Choroid plexus epithelial cell (primary cell): ENCODE measurements at regions not wholly inside any gene's neighbourhood (a gene's known extent, or its start where the extent isn't known, plus 50 kb on each side); places are given as distances from the start of the nearest gene placed in this dataset.

Source experiments
- DNase-seq: peaks from one replicate; pipeline ENCODE4 v3.0.0-alpha.2; 2010; ENCODE audit warnings: low read depth
- H3K4me3 ChIP-seq: 2 replicates; pipeline ENCODE4 v1.5.1; 2011; ENCODE audit warnings: low read depth, mild to moderate bottlenecking, control low read depth, low read length, moderate library complexity
- TF ChIP-seq, protein P1 (sequence below): conservative IDR thresholded peaks from 2 replicates; pipeline ENCODE4 v1.5.1; 2011; ENCODE audit warnings: low read depth, mild to moderate bottlenecking, control low read depth, inconsistent platforms, low read length, moderate library complexity

DNA sequence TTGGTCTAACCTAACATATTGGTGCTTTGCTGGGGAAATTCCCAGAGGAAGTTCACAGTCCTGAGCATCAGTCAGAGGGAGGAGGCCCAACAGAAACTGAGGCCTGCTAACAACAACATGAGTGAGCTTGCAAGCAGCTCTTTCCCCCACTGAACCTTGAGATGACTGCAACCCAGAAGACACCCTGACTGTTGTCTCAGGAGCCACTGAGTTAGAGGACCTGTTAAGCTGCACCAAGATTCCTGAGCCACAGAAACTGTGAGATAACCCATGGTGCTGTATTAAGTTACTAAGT, 193.2 kb upstream of the UBL3 start:
- H3K4me3 ChIP-seq = no peak overlapping the region
- TF ChIP-seq, protein P1, sequence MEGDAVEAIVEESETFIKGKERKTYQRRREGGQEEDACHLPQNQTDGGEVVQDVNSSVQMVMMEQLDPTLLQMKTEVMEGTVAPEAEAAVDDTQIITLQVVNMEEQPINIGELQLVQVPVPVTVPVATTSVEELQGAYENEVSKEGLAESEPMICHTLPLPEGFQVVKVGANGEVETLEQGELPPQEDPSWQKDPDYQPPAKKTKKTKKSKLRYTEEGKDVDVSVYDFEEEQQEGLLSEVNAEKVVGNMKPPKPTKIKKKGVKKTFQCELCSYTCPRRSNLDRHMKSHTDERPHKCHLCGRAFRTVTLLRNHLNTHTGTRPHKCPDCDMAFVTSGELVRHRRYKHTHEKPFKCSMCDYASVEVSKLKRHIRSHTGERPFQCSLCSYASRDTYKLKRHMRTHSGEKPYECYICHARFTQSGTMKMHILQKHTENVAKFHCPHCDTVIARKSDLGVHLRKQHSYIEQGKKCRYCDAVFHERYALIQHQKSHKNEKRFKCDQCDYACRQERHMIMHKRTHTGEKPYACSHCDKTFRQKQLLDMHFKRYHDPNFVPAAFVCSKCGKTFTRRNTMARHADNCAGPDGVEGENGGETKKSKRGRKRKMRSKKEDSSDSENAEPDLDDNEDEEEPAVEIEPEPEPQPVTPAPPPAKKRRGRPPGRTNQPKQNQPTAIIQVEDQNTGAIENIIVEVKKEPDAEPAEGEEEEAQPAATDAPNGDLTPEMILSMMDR = no peak
- no peak for DNase-seq

DNA sequence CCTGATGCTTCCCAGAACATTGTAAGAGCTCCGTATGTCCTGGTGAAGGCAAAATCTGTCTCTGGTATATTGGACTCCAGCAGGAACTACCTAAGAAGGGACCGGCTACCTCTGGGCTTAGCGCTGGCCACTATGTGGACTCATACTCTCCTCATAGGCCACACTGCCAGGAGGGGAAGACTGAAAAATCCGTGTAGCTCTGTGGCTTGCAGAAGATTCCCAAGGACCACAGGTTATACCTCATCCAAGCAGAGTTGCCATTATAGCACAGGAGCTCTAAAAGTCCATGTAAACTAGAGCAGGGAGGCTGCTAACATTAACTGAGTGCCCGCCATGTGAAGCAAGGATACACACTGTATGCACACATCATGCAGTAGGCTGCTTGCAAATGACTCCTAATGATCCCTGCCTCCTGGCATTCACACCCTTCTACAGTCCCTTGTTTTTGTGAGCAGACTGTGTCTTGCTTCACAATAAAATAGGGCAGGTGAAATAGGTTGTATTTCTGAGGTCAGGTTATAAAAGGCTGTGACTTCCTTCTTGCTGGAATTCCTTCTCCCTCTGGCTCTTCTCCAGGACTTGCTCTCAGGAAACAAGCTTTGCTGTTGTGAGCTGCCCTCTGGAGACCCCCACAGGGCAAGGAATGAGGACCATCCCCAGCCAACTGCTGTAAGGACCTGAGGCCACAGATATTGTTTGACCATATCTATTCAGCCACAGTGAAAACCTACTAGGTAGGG, 192.6 kb upstream of the UBL3 start:
- no peak for DNase-seq
- TF ChIP-seq, protein P1 = no peak
- H3K4me3 ChIP-seq = no peak overlapping the region

DNA sequence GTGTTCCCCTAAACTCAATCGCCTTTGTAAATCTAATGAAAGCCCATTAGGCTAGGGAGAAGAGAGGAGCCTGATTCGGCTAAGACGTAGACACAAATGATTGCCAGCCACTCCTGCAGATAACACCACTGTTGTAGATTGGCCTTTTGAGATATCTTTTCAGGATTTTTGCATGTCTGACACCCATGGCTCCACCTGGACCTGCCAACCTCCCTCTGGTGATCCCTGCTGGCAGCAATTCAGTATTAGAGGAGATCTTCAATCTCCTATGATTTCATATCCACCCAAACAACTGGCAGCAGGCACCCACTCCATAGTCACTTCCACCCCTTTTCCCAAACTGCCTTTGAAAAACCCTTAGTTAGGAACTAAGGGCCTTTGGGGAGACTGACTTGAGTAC, 191.9 kb upstream of the UBL3 start:
- TF ChIP-seq, protein P1 = no peak
- no peak for DNase-seq

DNA sequence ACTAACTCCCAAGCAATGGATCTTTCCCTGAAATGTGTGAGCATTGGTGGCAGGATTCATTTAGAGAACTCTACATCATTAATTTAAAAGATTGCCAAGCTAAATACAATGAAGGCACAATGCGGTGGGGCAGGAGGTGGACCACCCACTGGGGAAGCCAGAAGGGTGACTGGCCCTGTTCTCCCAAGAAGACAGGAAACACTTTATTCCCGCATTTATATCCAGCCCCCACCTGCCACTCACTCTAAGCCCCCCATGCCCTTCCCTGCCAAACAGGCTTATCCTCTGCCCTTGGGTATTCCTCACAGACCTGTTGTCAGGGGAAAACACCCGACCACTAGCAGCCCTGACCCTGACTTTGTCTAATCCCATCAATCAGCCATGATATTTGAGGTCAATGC, 189.1 kb upstream of the UBL3 start:
- DNase-seq = no peak
- TF ChIP-seq, protein P1 = no peak
- no peak overlapping the region for H3K4me3 ChIP-seq

More for the DNA sequence above, 191.9 kb upstream of the UBL3 start:
- H3K4me3 ChIP-seq = no peak overlapping the region

DNA sequence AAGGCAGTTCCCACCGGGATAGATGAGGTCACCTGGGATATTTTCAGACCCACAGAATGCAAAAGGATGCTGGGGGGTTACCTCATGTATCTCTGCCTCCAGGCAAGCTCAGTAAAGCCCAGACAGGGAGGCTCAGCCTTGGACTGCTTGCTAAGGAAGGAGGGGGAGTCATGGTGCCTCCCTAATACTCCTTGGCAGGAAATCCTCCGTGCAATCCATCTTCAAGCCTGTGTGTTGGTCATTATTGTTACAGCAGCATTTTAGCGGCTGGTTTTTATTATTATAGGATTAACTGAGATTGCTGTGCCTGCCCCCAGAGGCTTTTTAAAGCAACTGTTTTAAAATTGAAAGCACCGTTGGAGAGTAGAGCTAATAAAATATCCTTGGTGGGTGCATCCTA, 188.5 kb upstream of the UBL3 start:
- DNase-seq = no peak
- TF ChIP-seq, protein P1 = no peak
- H3K4me3 ChIP-seq = no peak overlapping the region

DNA sequence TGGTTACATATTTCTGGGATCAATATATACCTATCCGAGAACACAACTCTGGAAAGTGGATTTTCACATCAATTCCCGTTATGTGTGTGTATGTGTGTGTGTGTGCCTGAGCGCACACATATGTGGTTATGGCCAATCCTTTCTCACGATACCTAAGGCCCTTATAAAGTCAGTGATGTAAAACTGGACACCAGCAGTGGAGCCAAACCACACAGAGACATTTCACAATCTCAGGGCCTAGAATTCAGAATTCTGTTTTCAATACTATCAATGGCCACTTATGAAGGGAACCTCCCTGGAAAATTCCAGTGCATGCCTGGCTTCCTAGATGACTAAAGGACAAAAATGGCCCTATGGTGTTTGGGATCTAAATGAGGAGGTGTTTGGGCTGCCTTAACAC, 187.3 kb upstream of the UBL3 start:
- no peak overlapping the region for H3K4me3 ChIP-seq
- DNase-seq = peak; percentile 9
- TF ChIP-seq, protein P1 = no peak

DNA sequence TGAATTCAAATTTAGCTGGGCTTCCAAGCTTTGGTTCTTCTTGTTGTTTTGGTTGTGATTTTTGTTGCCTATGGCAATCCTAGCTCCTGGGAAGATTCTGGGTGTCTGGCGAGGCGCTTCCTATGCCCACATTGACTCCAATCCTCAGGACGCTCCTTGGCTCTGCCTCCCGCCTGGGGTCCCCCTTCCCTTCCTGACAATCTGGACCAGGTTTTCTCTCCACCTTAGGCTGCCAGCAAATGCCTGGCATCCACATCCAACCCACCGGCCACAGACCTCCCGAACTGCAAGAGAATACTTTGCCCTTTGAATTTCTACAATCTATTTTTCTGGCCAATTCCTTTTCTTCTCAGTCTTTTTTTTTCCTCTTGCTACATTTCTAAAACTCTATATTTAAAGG, 186.9 kb upstream of the UBL3 start:
- DNase-seq = no peak

More for the DNA sequence above, 186.9 kb upstream of the UBL3 start:
- TF ChIP-seq, protein P1 = no peak
- H3K4me3 ChIP-seq = no peak overlapping the region
